Germinal center (tissue), 1 donor: ENCODE measurements at regions not wholly inside any gene's neighbourhood (a gene's known extent, or its start where the extent isn't known, plus 50 kb on each side); places are given as distances from the start of the nearest gene placed in this dataset.
A peak's percentile ranks its signal among the peaks of the same experiment; 100 is the strongest.
"Not testable (repeated sequence)": the region's sequence is repeated elsewhere in the genome, so short reads cannot be mapped to it uniquely, and the experiment has no call there.

Source experiments
- DNase-seq: peaks from one replicate; pipeline ENCODE4 v3.0.0; 2012; ENCODE audit warnings: mixed read lengths, low spot score

GRCh38 chr14:36411951-36412350, 91.5 kb upstream of the MBIP start:
- DNase-seq = not testable (repeated sequence)

GRCh38 chr14:36408388-36408787, 88.0 kb upstream of the MBIP start:
- no peak for DNase-seq

DNA sequence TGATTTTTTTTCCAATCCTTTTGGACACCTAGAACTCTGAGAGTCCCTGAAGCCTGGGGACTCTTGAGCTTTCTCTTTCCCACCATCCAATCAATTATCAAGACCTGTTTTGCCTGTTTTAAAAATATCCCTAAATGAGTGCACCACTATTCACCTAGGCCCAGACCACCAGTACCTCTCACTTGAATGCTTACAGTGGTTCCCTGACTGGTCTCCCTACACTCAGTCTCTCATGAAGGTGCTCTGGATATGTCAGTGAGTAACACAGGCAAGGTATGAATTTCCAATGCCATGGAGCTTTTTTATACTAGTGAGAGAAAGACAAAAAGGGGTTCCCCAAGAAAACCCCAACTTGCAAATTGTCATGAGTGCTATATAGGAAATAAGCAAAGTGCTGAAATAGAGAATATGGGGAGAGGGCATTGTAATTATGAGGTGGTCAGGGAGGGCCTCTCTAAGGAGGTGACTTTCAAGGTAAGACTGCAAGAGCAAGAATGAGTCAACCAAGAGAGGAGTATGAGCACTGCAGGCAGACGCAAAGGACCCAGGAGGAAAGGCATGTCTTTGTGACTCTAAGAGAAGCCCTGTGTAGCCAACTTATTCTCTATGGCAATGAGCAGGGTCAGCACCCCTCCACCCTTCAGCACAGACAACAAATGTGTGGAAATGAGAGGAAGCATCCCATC, 85.3 kb upstream of the MBIP start:
- DNase-seq = no peak

DNA sequence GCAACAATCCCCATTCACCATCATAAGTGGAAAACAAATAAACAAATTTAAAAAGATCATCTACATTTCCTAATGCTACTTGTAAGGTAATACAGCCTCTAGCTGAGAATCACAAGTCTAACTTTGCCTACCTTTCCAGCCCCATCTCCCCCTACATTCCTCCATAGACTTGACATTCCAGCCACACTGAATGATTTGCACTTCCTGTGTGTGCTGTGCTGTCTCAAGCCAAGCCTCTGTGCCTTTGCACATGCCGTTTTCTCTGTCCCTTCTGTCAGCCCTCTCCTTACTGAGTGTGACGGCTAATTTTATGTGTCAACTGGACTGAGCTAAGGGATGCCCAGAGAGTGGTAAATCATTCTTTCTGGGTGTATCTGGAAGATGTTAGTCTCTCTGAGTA, 82.4 kb upstream of the MBIP start:
- no peak for DNase-seq

DNA sequence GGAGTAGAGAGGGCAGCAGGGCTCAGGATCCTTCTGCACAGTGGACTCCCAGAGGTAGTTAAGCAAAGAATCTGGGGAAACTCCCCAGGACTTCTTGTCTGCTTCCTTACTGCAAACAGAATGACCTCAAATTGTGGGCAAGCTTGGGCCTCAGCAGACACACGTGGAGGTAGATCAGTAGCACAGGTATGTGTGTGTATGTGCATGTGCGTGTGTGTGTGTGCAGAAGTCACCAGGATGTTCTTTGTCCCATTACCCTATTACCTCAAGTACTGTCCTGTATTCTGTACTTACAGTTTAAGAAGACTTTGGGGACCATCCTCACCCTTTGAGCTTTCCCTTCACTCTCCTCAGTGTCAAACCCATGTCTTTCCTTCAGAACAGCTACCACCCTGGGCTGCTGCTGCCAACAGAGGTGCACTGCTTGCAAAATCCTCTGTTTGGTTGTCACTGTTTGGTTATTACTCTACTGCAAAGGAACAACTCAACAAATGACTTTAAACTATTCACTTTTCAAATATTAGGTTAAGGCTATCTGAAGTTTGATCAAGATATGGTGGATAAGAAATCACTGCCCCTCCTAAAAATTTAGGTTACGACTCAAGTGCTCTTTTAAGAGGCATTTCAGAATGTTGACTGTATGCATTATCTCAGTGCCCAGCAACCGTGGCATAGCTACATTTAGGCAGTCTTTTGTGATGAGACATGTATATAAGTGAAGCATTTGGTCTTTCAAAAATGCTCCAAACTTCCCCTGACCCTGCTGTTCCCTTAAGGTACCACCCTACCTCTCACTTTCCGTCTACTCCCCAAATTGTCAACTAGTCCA, 78.2 kb upstream of the MBIP start:
- no peak for DNase-seq

DNA sequence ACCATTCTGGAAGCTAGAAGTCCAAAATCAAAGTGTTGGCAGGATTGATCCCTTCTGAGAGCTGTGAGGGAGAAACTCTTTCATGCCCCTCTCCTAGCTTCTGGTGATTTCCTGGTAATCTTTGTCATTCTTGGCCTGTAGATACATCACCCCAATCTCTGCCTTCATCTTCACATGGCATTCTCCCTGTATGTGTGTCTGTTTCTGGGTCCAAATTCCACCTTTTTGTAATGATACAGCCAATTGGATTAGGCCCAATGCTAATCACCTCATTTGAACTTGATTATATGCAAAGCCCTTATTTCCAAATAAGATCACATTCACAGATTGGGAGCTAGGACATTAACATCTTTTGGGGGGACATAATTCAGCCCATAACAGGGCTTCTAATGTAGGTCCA, 76.9 kb upstream of the MBIP start:
- DNase-seq = no peak

DNA sequence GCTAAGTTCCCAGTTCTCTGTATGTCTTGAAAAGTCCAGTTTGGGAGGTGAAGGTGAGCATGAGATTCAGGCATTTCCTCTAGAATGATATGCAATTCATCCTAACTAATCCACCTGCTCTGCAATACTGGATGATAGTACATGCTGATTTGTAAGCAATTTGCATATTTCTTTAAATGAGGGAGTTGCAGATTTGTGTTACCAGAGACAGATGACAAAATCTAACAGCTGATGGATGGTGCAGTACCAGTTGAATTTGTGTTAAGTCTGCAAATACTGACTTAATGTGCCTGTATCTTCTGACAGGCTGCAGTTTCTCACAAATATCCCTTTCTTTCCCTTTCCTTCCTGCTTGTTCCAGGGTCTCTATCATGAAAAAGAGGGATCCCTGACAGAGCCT, 76.4 kb upstream of the MBIP start:
- DNase-seq = no peak

DNA sequence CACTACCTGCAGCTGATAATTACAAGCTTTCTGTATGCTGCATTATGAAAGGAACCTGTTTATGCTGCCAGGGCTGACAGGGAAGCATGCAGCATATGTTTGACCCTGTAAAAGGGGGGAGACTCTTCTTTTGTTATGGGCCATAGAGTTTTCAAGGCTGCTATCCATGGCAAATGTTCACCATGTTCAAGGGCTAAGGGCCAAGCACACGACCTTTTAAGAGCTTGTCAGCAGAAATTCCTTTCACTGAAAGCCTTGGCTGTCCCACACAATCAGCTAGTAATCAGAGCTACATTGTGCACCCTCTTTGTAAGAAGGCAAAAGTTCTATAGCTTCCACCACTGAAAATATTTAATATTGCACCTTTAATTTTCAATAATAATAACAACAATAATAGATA, 74.2 kb upstream of the MBIP start:
- DNase-seq = no peak

DNA sequence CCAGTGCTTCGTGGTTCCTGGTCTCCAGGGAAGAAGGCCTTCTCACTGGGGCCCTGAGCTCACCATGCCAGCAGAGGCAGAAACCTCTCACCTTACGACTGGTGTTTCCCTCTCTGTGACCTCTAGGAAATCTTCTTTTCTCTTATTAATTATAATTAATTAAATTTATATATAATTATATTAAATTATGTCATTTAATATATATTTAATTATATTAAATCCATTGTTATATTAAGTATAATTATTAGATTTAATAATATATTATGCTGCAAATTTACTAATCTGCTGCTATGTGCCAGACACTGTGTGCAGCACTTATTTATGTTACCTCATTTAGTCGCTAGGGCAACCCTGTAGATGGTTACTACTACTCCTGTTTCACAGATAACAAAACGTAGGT, 70.3 kb upstream of the MBIP start:
- DNase-seq = no peak

GRCh38 chr14:36383767-36384431, 63.5 kb upstream of the MBIP start:
- DNase-seq = no peak

DNA sequence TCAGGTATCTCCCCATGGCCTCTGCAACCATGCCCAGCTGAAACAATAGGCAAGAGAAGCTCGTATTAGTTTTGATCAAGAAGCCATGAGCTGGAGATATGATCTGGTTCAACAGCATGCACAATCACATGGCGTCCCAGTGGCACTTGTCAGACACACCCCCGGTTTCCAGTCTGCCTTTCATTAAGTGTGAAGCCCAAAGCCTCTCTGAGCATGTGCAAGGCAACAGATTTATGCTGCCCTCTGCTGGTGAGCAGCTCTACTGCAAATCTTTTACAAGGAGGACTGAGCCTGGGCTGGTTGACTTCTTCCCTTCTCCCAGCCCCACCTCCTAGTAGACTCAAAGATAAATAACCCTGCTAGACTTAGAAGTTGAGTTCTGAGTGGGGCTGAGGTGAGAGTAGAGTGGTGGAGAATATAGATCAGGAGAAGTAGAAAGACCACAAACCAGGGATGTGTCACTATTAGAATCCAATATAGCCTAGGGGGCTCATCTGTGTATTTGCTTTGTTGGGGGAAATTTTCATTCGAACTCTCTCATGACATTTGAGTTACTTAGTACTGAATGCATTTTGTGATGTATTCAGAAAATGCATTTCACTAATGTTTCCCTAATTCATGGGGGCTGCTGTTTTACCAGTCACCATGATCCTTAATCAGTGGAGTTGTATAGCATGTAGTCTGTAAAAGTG, 53.7 kb upstream of the MBIP start:
- DNase-seq = peak; percentile 65
